GM12878 (cell line): ENCODE measurements at regions not wholly inside any gene's neighbourhood (a gene's known extent, or its start where the extent isn't known, plus 50 kb on each side); places are given as distances from the start of the nearest gene placed in this dataset.

Experiments
- ATAC-seq: fragments of 200-7000 bp; cut with Tn5 transposase; 3 replicates; pipeline ENCODE4 v1.9.1; 2020; ENCODE audit warnings: mild to moderate bottlenecking, moderate library complexity
- BruUV-seq: library from RNA; stranded (reverse); fragments of 400-500 nt; replicated peaks from 2 replicates; lab custom pipeline; 2021; lab: Mats Ljungman, UMichigan
- CTCF ChIA-PET: fragments of 300-600 bp; sonication (Branson Sonifier 250); formaldehyde crosslinking; extraction: SDS; loops from one replicate; lab custom pipeline; 2021; ENCODE audit warnings: inconsistent platforms; lab: Yijun Ruan, JAX
- POLR2A ChIA-PET: fragments of 350-600 bp; formaldehyde crosslinking; extraction: SDS; loops from one replicate; lab custom pipeline; 2021; ENCODE audit warnings: inconsistent platforms; lab: Charles Lee
- RAD21 ChIA-PET: fragments of 300-600 bp; sonication (Branson Sonifier 250); formaldehyde crosslinking; loops from one replicate; lab custom pipeline; 2023; ENCODE audit warnings: antibody characterized with exemption; ENCODE audit not compliant: unreplicated experiment; lab: Charles Lee
- SMC1A ChIA-PET: fragments of 300-600 bp; sonication (Branson Sonifier 250); formaldehyde crosslinking; loops from one replicate; lab custom pipeline; 2023; ENCODE audit not compliant: unreplicated experiment, uncharacterized antibody; lab: Charles Lee
- DNase-seq: peaks from one replicate; pipeline ENCODE4 v3.0.0-alpha.2; 2011; ENCODE audit warnings: low read depth, low spot score
- FAIRE-seq: peaks from 3 replicates; lab custom pipeline; 2011; peaks lifted over from hg19 to GRCh38; lab: Jason Lieb, UNC
- H2AFZ ChIP-seq: 2 replicates; pipeline ENCODE4 v1.6.0; 2011; ENCODE audit warnings: low read depth, low read length, control low read depth; ENCODE audit not compliant: control insufficient read depth
- H3K27ac ChIP-seq: 2 replicates; pipeline ENCODE4 v1.5.1; 2011; ENCODE audit warnings: control low read depth; ENCODE audit not compliant: control insufficient read depth, insufficient read depth
- H3K27me3 ChIP-seq, 2 experiments: replicated peaks in 1 of 2; 2 replicates each; pipeline versions ENCODE4 v1.6.0 to v1.6.1; 2011; ENCODE audit warnings: low read length in 1 of 2; ENCODE audit not compliant: control insufficient read depth in 2 of 2, insufficient read depth in 2 of 2
- H3K36me3 ChIP-seq, 2 experiments: 2 replicates each; pipeline ENCODE4 v1.5.1; 2011; ENCODE audit warnings: low read length in 1 of 2; ENCODE audit not compliant: control insufficient read depth in 2 of 2, insufficient read depth in 2 of 2
- H3K4me1 ChIP-seq: 2 replicates; pipeline ENCODE4 v1.6.1; 2011; ENCODE audit warnings: mild to moderate bottlenecking, low read length, moderate library complexity, mixed read lengths; ENCODE audit not compliant: control insufficient read depth, insufficient read depth
- H3K4me2 ChIP-seq: 2 replicates; pipeline ENCODE4 v1.6.0; 2011; ENCODE audit warnings: control low read depth; ENCODE audit not compliant: control insufficient read depth, insufficient read depth
- H3K4me3 ChIP-seq: fragments of 200-600 bp; sonication (generic); 2 replicates; pipeline ENCODE4 v1.5.1; 2016
- H3K79me2 ChIP-seq: 2 replicates; pipeline ENCODE4 v1.6.0; 2011; ENCODE audit warnings: low read length; ENCODE audit not compliant: control insufficient read depth, insufficient read depth
- H3K9ac ChIP-seq: 2 replicates; pipeline ENCODE4 v1.8.0; 2011; ENCODE audit warnings: low read length, control low read depth, mixed read lengths; ENCODE audit not compliant: control insufficient read depth, insufficient read depth
- H3K9me3 ChIP-seq: replicated peaks from 3 replicates; pipeline ENCODE4 v1.5.1; 2011; ENCODE audit warnings: mild to moderate bottlenecking, low read length; ENCODE audit not compliant: control insufficient read depth, insufficient read depth
- H4K20me1 ChIP-seq: 2 replicates; pipeline ENCODE4 v1.6.0; 2011; ENCODE audit not compliant: control insufficient read depth, insufficient read depth
- ATF2 ChIP-seq: IDR thresholded peaks from 2 replicates; pipeline ENCODE4 v1.6.1; 2012; ENCODE audit warnings: low read length, inconsistent platforms
- BMI1 ChIP-seq: fragments of 450-650 bp; IDR thresholded peaks from 2 replicates; pipeline ENCODE4 v1.6.1; 2016; ENCODE audit warnings: mild to moderate bottlenecking, moderate library complexity, borderline replicate concordance
- CHD2 ChIP-seq: IDR thresholded peaks from 2 replicates; pipeline ENCODE4 v1.6.1; 2011; ENCODE audit warnings: low read depth, low read length, improper control_type of control experiment, borderline replicate concordance
- CREM ChIP-seq: IDR thresholded peaks from 2 replicates; pipeline ENCODE4 v1.6.1; 2014; ENCODE audit warnings: antibody characterized with exemption, low read depth
- HDGF ChIP-seq: fragments of 450-650 bp; IDR thresholded peaks from 2 replicates; pipeline ENCODE4 v1.6.1; 2016; ENCODE audit warnings: antibody characterized with exemption
- IRF4 ChIP-seq: IDR thresholded peaks from 2 replicates; pipeline ENCODE4 v1.6.1; 2011; ENCODE audit warnings: low read depth, low read length
- MLLT1 ChIP-seq: fragments of 450-650 bp; IDR thresholded peaks from 2 replicates; pipeline ENCODE4 v1.6.1; 2016; ENCODE audit warnings: mild to moderate bottlenecking
- MYC ChIP-seq: IDR thresholded peaks from 2 replicates; pipeline ENCODE4 v1.6.1; 2011; ENCODE audit warnings: mild to moderate bottlenecking, low read length, moderate library complexity, inconsistent platforms; ENCODE audit not compliant: insufficient read depth, insufficient replicate concordance, insufficient read length, severe bottlenecking
- PAX8 ChIP-seq: fragments of 450-650 bp; IDR thresholded peaks from 2 replicates; pipeline ENCODE4 v1.6.1; 2017; ENCODE audit warnings: mild to moderate bottlenecking, moderate library complexity
- SIN3A ChIP-seq: IDR thresholded peaks from 2 replicates; pipeline ENCODE4 v1.6.1; 2012; ENCODE audit warnings: low read depth, low read length, improper control_type of control experiment
- SIX5 ChIP-seq: IDR thresholded peaks from 2 replicates; pipeline ENCODE4 v1.6.1; 2011; ENCODE audit warnings: mild to moderate bottlenecking, low read depth, low read length, moderate library complexity; ENCODE audit not compliant: severe bottlenecking
- SMAD5 ChIP-seq: IDR thresholded peaks from 2 replicates; pipeline ENCODE4 v1.6.1; 2016; ENCODE audit warnings: antibody characterized with exemption, low read depth
- SMARCA5 ChIP-seq: fragments of 450-650 bp; IDR thresholded peaks from 2 replicates; pipeline ENCODE4 v1.6.1; 2017; ENCODE audit warnings: mild to moderate bottlenecking
- SRF ChIP-seq, 2 experiments: IDR thresholded peaks; 2 replicates each; pipeline ENCODE4 v1.6.1; 2011; ENCODE audit warnings: low read depth in 2 of 2, low read length in 2 of 2, mild to moderate bottlenecking in 1 of 2, moderate library complexity in 1 of 2
- STAT3 ChIP-seq: IDR thresholded peaks from 2 replicates; pipeline ENCODE4 v1.6.1; 2011; ENCODE audit warnings: low read depth, low read length, improper control_type of control experiment
- TCF3 ChIP-seq: IDR thresholded peaks from 2 replicates; pipeline ENCODE4 v1.6.1; 2012; ENCODE audit warnings: low read depth, mild to moderate bottlenecking, low read length, borderline replicate concordance; ENCODE audit not compliant: insufficient read depth
- ZNF622 ChIP-seq: fragments of 450-650 bp; IDR thresholded peaks from 2 replicates; pipeline ENCODE4 v1.6.1; 2017; ENCODE audit warnings: mild to moderate bottlenecking, inconsistent platforms
- ZNF687 ChIP-seq: fragments of 450-650 bp; IDR thresholded peaks from 2 replicates; pipeline ENCODE4 v1.6.1; 2017; ENCODE audit warnings: mild to moderate bottlenecking, moderate library complexity
- WGBS: methylation state at CpG from one replicate; pipeline ENCODE4 v1.1.6; 2016; ENCODE audit warnings: low lambda C conversion rate; ENCODE audit not compliant: insufficient replicate concordance, insufficient coverage; ENCODE audit errors: missing lambda C conversion rate; 5-methylcytosine and 5-hydroxymethylcytosine counted together
- in situ Hi-C: fragments of 300-500 bp; cut with MboI; formaldehyde crosslinking; loops from 9 replicates; pipeline ENCODE4 v1.14.3; 2018; ENCODE audit warnings: mixed read lengths
- intact Hi-C: fragments of 100-400 bp; cut with micrococcal nuclease; formaldehyde crosslinking; loops from one replicate; pipeline ENCODE4 v1.14.2; 2022; ENCODE audit not compliant: unreplicated experiment

- WGBS, result 5% methylated on average over 3 of the region's 3 CpGs
- no TSS peak for BruUV-seq
- no peaks in the 10 kb centered on the region for H3K9me3 ChIP-seq
- no peak overlapping the region for H3K9ac ChIP-seq
- H3K4me3 ChIP-seq, result no peak overlapping the region
- no peak overlapping the region for H3K27ac ChIP-seq
- ChIA-PET SMC1A (interaction anchor here (0.6 to 1.8 kb wide), 2 partner anchors 7 to 58 kb away, joined by 3 read pairs; no protein-coding TSS in a partner anchor), CTCF (interaction anchor here (1.4 kb wide), 1 partner anchor 44 kb away, joined by 3 read pairs; no protein-coding TSS in a partner anchor), RAD21 (interaction anchor here (0.6 kb wide), 1 partner anchor 667 kb away, joined by 3 read pairs; no protein-coding TSS in a partner anchor), POLR2A (no interaction called here)
- H3K27me3 ChIP-seq, result no peaks in the 10 kb centered on the region
- in situ Hi-C loops, result no loop called here
- FAIRE-seq, result no peak
- H3K4me2 ChIP-seq, result no peak overlapping the region
- no peaks in the 10 kb centered on the region for H3K79me2 ChIP-seq
- TF ChIP-seq STAT3, result no peak
- TF ChIP-seq HDGF, result no peak
- no peak for TF ChIP-seq ATF2
- TF ChIP-seq SMAD5, result no peak
- no peak for TF ChIP-seq CREM
- no peak for TF ChIP-seq MLLT1
- no peak for TF ChIP-seq SMARCA5
- TF ChIP-seq ZNF622, result no peak
- no peak for TF ChIP-seq IRF4
- TF ChIP-seq SIN3A, result no peak
- TF ChIP-seq BMI1, result no peak
- no peak for TF ChIP-seq ZNF687
- TF ChIP-seq TCF3, result no peak
- no peak for TF ChIP-seq SIX5
- no peak for TF ChIP-seq MYC
- no peak for TF ChIP-seq CHD2
- TF ChIP-seq PAX8, result no peak
- TF ChIP-seq SRF (IDR thresholded peaks at IDR 0.05; ENCODE audit: low read depth in 2 of 2, low read length in 2 of 2), result no peak
- no peak overlapping the region for H2AFZ ChIP-seq
- no peaks in the 10 kb centered on the region for H3K4me1 ChIP-seq
- intact Hi-C loops, result no loop called here
- no peaks in the 10 kb centered on the region for H3K36me3 ChIP-seq
- ATAC-seq, result no peak
- H4K20me1 ChIP-seq, result no peaks in the 10 kb centered on the region
- no peak for DNase-seq
Measured at GRCh38 chr18:72174972-72175649, 369.0 kb downstream of the CBLN2 start.
